CD14-positive monocyte (primary cell): ENCODE measurements at regions not wholly inside any gene's neighbourhood (a gene's known extent, or its start where the extent isn't known, plus 50 kb on each side); places are given as distances from the start of the nearest gene placed in this dataset.
"Not testable (repeated sequence)": the region's sequence is repeated elsewhere in the genome, so short reads cannot be mapped to it uniquely, and the experiment has no call there.

Source experiments
- DNase-seq, 3 donors: peaks; one replicate each; pipeline ENCODE4 v3.0.0-alpha.2; 2011 to 2022
- H2AFZ ChIP-seq: 2 replicates; pipeline ENCODE4 v1.6.0; 2012; ENCODE audit warnings: mild to moderate bottlenecking, low read depth, low read length, inconsistent platforms; ENCODE audit not compliant: insufficient read depth, poor library complexity, severe bottlenecking
- H3K27ac ChIP-seq, 2 donors: 1 replicate in 1 of 2; 2 replicates in 1 of 2; pipeline ENCODE4 v1.5.1; 2012 to 2013; ENCODE audit warnings: low read length in 2 of 2, control low read depth in 1 of 2, inconsistent platforms in 1 of 2, low read depth in 1 of 2, mild to moderate bottlenecking in 1 of 2
- H3K27me3 ChIP-seq, 2 donors: one replicate each; pipeline versions ENCODE4 v1.6.0 to v1.6.1; 2011 to 2013; ENCODE audit warnings: low read length in 2 of 2; ENCODE audit not compliant: control insufficient read depth in 2 of 2, insufficient read depth in 2 of 2
- H3K36me3 ChIP-seq, 2 donors: replicated peaks in 1 of 2; 1 replicate in 1 of 2; 2 replicates in 1 of 2; pipeline versions ENCODE4 v1.5.1 to v1.6.1; 2012 to 2013; ENCODE audit warnings: low read length in 2 of 2, control low read depth in 1 of 2, inconsistent platforms in 1 of 2, mild to moderate bottlenecking in 1 of 2; ENCODE audit not compliant: insufficient read depth in 2 of 2, control insufficient read depth in 1 of 2
- H3K4me1 ChIP-seq, 2 donors: 1 replicate in 1 of 2; 2 replicates in 1 of 2; pipeline versions ENCODE4 v1.5.1 to v1.6.1; 2012 to 2013; ENCODE audit warnings: low read length in 2 of 2, control low read depth in 1 of 2, inconsistent platforms in 1 of 2, mild to moderate bottlenecking in 1 of 2, moderate library complexity in 1 of 2; ENCODE audit not compliant: insufficient read depth in 2 of 2, control insufficient read depth in 1 of 2
- H3K4me2 ChIP-seq: replicated peaks from 2 replicates; pipeline ENCODE3; 2012; ENCODE audit warnings: low read length, moderate library complexity, mild to moderate bottlenecking; ENCODE audit not compliant: poor library complexity, severe bottlenecking; ENCODE audit errors: extremely low read depth
- H3K4me3 ChIP-seq, 3 experiments: fragments of 200-600 bp in 1 of 3; sonication (generic) in 1 of 3; replicated peaks in 1 of 3; 1 replicate in 2 of 3; 2 replicates in 1 of 3; pipeline ENCODE4 v1.5.1; 2011 to 2013; ENCODE audit warnings: low read length in 3 of 3, mild to moderate bottlenecking in 3 of 3, control low read depth in 2 of 3, low read depth in 2 of 3, inconsistent platforms in 1 of 3, moderate library complexity in 1 of 3
- H3K79me2 ChIP-seq: 2 replicates; pipeline ENCODE4 v1.6.0; 2012; ENCODE audit warnings: mild to moderate bottlenecking, control low read depth, inconsistent platforms, low read length, moderate library complexity; ENCODE audit not compliant: insufficient read depth
- H3K9ac ChIP-seq: 2 replicates; pipeline ENCODE4 v1.6.0; 2017; ENCODE audit warnings: low read length, mild to moderate bottlenecking; ENCODE audit not compliant: insufficient read depth, poor library complexity, severe bottlenecking
- H3K9me3 ChIP-seq, 2 donors: replicated peaks in 1 of 2; 1 replicate in 1 of 2; 2 replicates in 1 of 2; pipeline versions ENCODE4 v1.5.1 to v1.6.1; 2012 to 2013; ENCODE audit warnings: low read length in 2 of 2, control low read depth in 1 of 2; ENCODE audit not compliant: control insufficient read depth in 1 of 2, insufficient read depth in 1 of 2
- H4K20me1 ChIP-seq: 2 replicates; pipeline ENCODE4 v1.6.0; 2012; ENCODE audit warnings: mild to moderate bottlenecking, low read length, control low read depth, moderate library complexity; ENCODE audit not compliant: insufficient read depth
- H3K27ac Mint-ChIP-seq, 7 donors: one replicate each; pipeline ENCODE4 v1.8.0; 2020; ENCODE audit warnings: mild to moderate bottlenecking in 7 of 7, mixed read lengths in 7 of 7, moderate library complexity in 6 of 7, inconsistent platforms in 2 of 7
- H3K27me3 Mint-ChIP-seq, 3 donors: one replicate each; pipeline ENCODE4 v1.8.0; 2021 to 2022; ENCODE audit warnings: low read depth in 3 of 3, mild to moderate bottlenecking in 3 of 3, mixed read lengths in 3 of 3, moderate library complexity in 3 of 3, inconsistent platforms in 1 of 3
- H3K36me3 Mint-ChIP-seq, 2 donors: one replicate each; pipeline ENCODE4 v1.8.0; 2020; ENCODE audit warnings: mixed read lengths in 2 of 2, inconsistent platforms in 1 of 2, mild to moderate bottlenecking in 1 of 2
- H3K4me1 Mint-ChIP-seq: one replicate; pipeline ENCODE4 v1.8.0; 2020; ENCODE audit warnings: mild to moderate bottlenecking, mixed read lengths
- H3K4me3 Mint-ChIP-seq, 2 donors: one replicate each; pipeline ENCODE4 v1.8.0; 2020; ENCODE audit warnings: mild to moderate bottlenecking in 2 of 2, mixed read lengths in 2 of 2, moderate library complexity in 1 of 2
- H3K9me3 Mint-ChIP-seq, 7 donors: one replicate each; pipeline ENCODE4 v1.8.0; 2020 to 2022; ENCODE audit warnings: mixed read lengths in 7 of 7, mild to moderate bottlenecking in 6 of 7, moderate library complexity in 6 of 7, inconsistent platforms in 2 of 7
- CTCF ChIP-seq: fragments of 200-600 bp; IDR thresholded peaks from one replicate; pipeline ENCODE4 v1.8.0; 2022; ENCODE audit warnings: antibody characterized with exemption, mild to moderate bottlenecking
- WGBS: methylation state at CpG from one replicate; pipeline ENCODE4 v1.1.5; 2013; ENCODE audit warnings: missing lambda C conversion rate; ENCODE audit not compliant: insufficient coverage; 5-methylcytosine and 5-hydroxymethylcytosine counted together
- intact Hi-C, 2 donors: fragments of 100-400 bp; cut with micrococcal nuclease; formaldehyde crosslinking; loops; one replicate each; pipeline versions ENCODE4 v1.15.0 to v1.15.1; 2023

DNA sequence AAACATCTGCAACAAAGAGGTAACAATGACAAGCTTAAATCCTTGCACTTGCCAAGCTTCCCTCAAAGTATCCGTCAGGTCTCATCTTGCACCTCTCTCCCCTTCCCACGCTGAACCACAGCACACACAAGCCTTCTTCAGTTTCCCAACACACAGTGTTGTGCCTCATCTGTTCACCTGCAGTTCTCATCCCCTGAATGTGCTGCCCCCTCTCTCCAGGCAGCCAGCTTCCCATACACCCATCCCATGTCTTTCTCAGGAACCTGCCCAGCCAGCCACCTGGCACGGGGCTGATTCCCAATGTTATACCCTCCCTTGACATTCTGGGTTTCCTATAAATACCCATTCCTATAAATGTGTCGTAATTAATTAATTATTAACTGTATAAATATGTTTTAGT is 314.8 kb downstream of the PRELID2 start:
- H3K4me3 Mint-ChIP-seq = no peak overlapping the region
- H3K27me3 Mint-ChIP-seq = peaks cover 1 to 2% (median 2%) of the 10 kb centered on the region in 3 donors
- Histone ChIP-seq H3K4me2 (no peak overlapping the region), H3K4me1 (no peaks in the 10 kb centered on the region), H2AFZ (no peak overlapping the region), H3K27ac (no peak overlapping the region), H3K9me3 (peaks cover 0 to 9% of the 10 kb centered on the region in 2 donors), H3K9ac (no peak overlapping the region), H3K27me3 (no peaks in the 10 kb centered on the region), H4K20me1 (no peaks in the 10 kb centered on the region), H3K79me2 (no peaks in the 10 kb centered on the region), H3K4me3 (no peak overlapping the region), H3K36me3 (no peaks in the 10 kb centered on the region)
- TF ChIP-seq CTCF = no peak
- peaks cover 2 to 11% (median 7%) of the 10 kb centered on the region in 7 donors for H3K9me3 Mint-ChIP-seq
- no peaks in the 10 kb centered on the region for H3K4me1 Mint-ChIP-seq
- DNase-seq = no peak
- WGBS = 94% methylated on average over 2 of the region's 4 CpGs
- intact Hi-C loops = no loop called here
- H3K36me3 Mint-ChIP-seq = no peaks in the 10 kb centered on the region
- H3K27ac Mint-ChIP-seq = no peak overlapping the region

GRCh38 chr5:145517588-145517987 is 317.6 kb downstream of the PRELID2 start:
- H3K27me3 Mint-ChIP-seq, H3K9me3 ChIP-seq, H3K27ac ChIP-seq, H3K4me1 Mint-ChIP-seq, H3K4me3 ChIP-seq, H3K4me2 ChIP-seq, DNase-seq, H3K27me3 ChIP-seq, H3K36me3 Mint-ChIP-seq, H3K4me1 ChIP-seq, H3K79me2 ChIP-seq, H3K4me3 Mint-ChIP-seq, H2AFZ ChIP-seq, intact Hi-C loops, H3K9ac ChIP-seq, H3K36me3 ChIP-seq, H4K20me1 ChIP-seq, H3K27ac Mint-ChIP-seq: not testable (repeated sequence)
- H3K9me3 Mint-ChIP-seq = peaks cover 4 to 23% (median 13%) of the 10 kb centered on the region in 7 donors
